Mucosa of descending colon (tissue), 3 donors: ENCODE measurements at regions not wholly inside any gene's neighbourhood (a gene's known extent, or its start where the extent isn't known, plus 50 kb on each side); places are given as distances from the start of the nearest gene placed in this dataset.

ENCODE experiments used
- ATAC-seq: fragments of 200-7000 bp; cut with Tn5 transposase; one replicate; pipeline ENCODE4 v1.9.1; 2020; ENCODE audit warnings: mild to moderate bottlenecking, moderate library complexity
- DNase-seq, 3 donors: peaks; one replicate each; pipeline ENCODE4 v3.0.0-alpha.2; 2020
- H3K36me3 ChIP-seq: fragments of 200-600 bp; one replicate; pipeline ENCODE4 v1.8.0; 2021; ENCODE audit warnings: low read depth, mild to moderate bottlenecking
- H3K4me1 ChIP-seq: fragments of 200-600 bp; one replicate; pipeline ENCODE4 v1.8.0; 2021; ENCODE audit warnings: low read depth, mild to moderate bottlenecking
- H3K4me3 ChIP-seq: fragments of 200-600 bp; one replicate; pipeline ENCODE4 v1.8.0; 2021; ENCODE audit warnings: mild to moderate bottlenecking
- H3K9me3 ChIP-seq: fragments of 200-600 bp; one replicate; pipeline ENCODE4 v1.8.0; 2021; ENCODE audit warnings: mild to moderate bottlenecking
- intact Hi-C, 2 donors: fragments of 100-400 bp; cut with DNase I in 1 of 2; cut with micrococcal nuclease in 1 of 2; formaldehyde crosslinking; loops; one replicate each; pipeline versions ENCODE4 v1.11.0 to v1.11.1; 2022; cut with DNase I, micrococcal nuclease
- TF ChIP-seq, protein P1 (sequence below): fragments of 200-600 bp; IDR thresholded peaks from one replicate; pipeline ENCODE4 v1.8.0; 2022; ENCODE audit warnings: antibody characterized with exemption, mild to moderate bottlenecking
- donor health status: DM: no; HTN: no; CAD: no; lungs with moderate emphysema.
- donor health status: DM: no; HTN: no; CAD: no.
- donor health status: DM: no; HTN: yes; CAD: no.

DNA sequence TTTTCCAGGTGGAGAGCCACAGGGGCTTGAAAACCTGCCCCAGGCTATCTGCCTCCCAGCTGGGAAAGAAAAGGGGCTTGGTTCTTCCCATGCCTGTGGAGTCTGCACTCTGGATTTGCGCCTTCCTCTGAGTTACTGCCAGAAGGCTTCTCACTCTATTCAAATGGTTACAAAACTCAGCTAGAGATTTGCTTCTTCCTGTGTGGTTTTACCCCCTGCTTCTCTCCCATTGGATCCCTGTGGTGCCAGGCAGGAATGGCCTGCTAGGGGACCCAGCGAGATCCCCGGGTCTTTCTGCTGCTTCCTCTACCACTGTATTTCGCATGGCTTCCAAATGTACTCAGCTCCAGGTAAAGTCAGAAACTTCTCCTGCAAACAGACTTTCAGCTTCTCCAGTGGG, 192.0 kb upstream of the HS3ST5 start:
- no peak for ATAC-seq
- TF ChIP-seq, protein P1, sequence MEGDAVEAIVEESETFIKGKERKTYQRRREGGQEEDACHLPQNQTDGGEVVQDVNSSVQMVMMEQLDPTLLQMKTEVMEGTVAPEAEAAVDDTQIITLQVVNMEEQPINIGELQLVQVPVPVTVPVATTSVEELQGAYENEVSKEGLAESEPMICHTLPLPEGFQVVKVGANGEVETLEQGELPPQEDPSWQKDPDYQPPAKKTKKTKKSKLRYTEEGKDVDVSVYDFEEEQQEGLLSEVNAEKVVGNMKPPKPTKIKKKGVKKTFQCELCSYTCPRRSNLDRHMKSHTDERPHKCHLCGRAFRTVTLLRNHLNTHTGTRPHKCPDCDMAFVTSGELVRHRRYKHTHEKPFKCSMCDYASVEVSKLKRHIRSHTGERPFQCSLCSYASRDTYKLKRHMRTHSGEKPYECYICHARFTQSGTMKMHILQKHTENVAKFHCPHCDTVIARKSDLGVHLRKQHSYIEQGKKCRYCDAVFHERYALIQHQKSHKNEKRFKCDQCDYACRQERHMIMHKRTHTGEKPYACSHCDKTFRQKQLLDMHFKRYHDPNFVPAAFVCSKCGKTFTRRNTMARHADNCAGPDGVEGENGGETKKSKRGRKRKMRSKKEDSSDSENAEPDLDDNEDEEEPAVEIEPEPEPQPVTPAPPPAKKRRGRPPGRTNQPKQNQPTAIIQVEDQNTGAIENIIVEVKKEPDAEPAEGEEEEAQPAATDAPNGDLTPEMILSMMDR = no peak

DNA sequence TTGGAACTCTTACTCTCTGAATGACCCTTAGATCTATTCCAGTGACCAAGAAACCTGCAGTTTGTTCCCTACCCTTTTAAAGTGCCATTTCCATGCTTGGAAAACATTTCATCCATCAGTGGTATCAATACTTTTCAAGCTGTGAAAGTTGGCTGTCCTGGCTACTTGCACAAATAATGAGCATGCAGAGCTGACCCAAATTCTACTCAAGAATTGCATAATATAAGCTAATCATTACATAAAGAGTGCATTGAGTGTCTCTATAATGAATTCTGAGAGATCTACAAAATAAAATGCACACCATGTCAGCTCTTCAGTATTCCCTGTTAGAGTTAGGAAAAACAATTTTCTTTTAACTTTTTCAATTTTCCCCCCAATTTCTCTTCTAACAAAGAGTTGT, 181.3 kb upstream of the HS3ST5 start:
- intact Hi-C loops = no loop called here
- TF ChIP-seq, protein P1 = no peak

More for the DNA sequence above, 192.0 kb upstream of the HS3ST5 start:
- DNase-seq = no peak
- H3K9me3 ChIP-seq = no peaks in the 10 kb centered on the region
- no peak overlapping the region for H3K4me3 ChIP-seq
- no peaks in the 10 kb centered on the region for H3K4me1 ChIP-seq
- intact Hi-C loops = no loop called here
- no peaks in the 10 kb centered on the region for H3K36me3 ChIP-seq

DNA sequence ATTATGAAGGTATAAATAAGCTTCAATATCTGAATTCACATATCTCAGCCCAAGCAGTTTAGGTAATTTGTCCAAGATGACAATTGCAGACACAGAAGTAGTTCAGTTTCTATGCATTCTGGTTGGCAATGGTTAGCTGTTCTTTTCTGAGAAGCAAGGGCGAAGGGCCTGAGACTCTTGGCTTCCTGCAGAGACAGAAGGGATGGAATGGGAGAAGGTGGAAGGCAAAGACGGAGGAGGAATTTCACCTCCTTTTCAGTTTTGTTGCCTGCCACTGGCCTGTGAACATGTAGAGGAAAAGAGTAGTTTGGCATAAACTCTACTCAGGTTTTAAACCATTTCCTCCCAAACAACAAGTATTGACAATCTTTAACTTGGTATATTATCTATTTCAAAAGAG, 180.7 kb upstream of the HS3ST5 start:
- ATAC-seq (no peak), DNase-seq (no peak)
- intact Hi-C loops = no loop called here
- no peak overlapping the region for H3K4me3 ChIP-seq
- TF ChIP-seq, protein P1 = no peak
- no peaks in the 10 kb centered on the region for H3K4me1 ChIP-seq
- no peaks in the 10 kb centered on the region for H3K36me3 ChIP-seq
- no peaks in the 10 kb centered on the region for H3K9me3 ChIP-seq

More for the DNA sequence above, 181.3 kb upstream of the HS3ST5 start:
- DNase-seq (no peak), ATAC-seq (no peak)
- Histone ChIP-seq H3K4me3 (no peak overlapping the region), H3K9me3 (no peaks in the 10 kb centered on the region), H3K4me1 (no peaks in the 10 kb centered on the region), H3K36me3 (no peaks in the 10 kb centered on the region)

DNA sequence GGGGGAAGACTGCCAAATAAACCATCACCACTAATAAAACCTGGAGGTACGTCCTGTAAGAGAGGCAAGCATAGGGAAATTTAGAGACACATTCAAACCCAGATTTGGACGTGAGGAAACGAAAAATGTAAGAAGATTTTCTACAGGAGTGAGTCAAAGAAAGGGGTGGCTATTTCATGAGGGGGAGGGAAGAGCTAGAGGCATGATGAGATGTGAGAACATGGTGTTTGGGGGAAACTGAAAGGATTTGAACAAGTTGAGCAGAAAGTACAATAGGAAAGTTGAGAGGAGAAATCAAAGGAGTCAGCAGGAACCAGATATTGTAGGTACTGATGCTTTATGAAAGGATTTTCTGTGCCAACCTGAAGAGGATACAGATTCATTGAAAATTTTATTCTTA, 179.1 kb upstream of the HS3ST5 start:
- intact Hi-C loops = no loop called here

DNA sequence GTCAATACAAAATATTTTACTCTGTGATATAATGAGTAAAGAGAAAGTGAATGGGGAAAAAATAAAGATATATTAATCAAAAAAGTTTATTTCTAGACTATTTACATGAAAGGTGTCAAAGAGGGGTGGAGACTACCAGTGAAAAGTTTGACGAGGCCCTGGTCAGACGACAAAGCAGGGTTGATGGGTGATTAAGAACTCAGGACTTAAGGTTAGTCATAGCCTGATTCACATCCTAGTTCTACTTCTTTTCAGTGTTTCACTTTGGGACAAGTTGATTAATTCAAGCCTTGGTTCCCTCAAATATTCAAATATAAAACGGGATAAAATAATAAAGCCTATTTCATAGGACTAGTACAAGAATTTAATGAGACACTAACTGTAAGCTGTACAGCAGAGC, 178.2 kb upstream of the HS3ST5 start:
- no peak for DNase-seq
- TF ChIP-seq, protein P1 = no peak
- H3K4me3 ChIP-seq = no peak overlapping the region
- H3K4me1 ChIP-seq = no peaks in the 10 kb centered on the region
- no peak for ATAC-seq
- no peaks in the 10 kb centered on the region for H3K9me3 ChIP-seq
- intact Hi-C loops = no loop called here
- H3K36me3 ChIP-seq = no peaks in the 10 kb centered on the region

More for the DNA sequence above, 179.1 kb upstream of the HS3ST5 start:
- no peaks in the 10 kb centered on the region for H3K4me1 ChIP-seq
- no peaks in the 10 kb centered on the region for H3K9me3 ChIP-seq
- DNase-seq (no peak), ATAC-seq (no peak)
- no peak overlapping the region for H3K4me3 ChIP-seq
- H3K36me3 ChIP-seq = no peaks in the 10 kb centered on the region
- TF ChIP-seq, protein P1 = no peak

DNA sequence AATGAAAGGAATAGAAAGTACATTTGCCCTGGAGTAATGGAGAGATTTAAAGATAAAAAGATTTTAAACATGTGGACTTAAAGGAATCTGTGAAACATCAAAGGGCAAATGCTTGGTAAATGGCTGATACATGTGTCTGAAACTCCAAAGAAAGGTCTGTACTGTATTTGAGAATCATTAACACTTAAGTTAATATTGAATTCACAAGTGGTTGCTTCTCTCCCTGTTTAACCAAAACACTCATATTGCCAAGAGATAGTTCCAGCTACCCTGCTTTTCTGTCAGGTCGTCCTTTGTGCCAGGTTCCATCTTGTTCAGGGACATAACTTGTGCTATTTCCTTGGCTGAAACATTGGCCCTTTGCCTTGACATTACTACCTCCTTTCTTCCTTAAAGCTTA, 171.3 kb upstream of the HS3ST5 start:
- no peak for DNase-seq
- intact Hi-C loops = no loop called here
- TF ChIP-seq, protein P1 = no peak
- Histone ChIP-seq H3K4me1 (no peaks in the 10 kb centered on the region), H3K36me3 (no peaks in the 10 kb centered on the region), H3K4me3 (no peak overlapping the region), H3K9me3 (no peaks in the 10 kb centered on the region)
- no peak for ATAC-seq
